IMR-90 (cell line): ENCODE measurements at regions not wholly inside any gene's neighbourhood (a gene's known extent, or its start where the extent isn't known, plus 50 kb on each side); places are given as distances from the start of the nearest gene placed in this dataset.

Experiments used
- ATAC-seq: fragments of 200-7000 bp; cut with Tn5 transposase; 2 replicates; pipeline ENCODE4 v1.9.1; 2020; ENCODE audit warnings: low read depth, mild to moderate bottlenecking, moderate library complexity
- BruUV-seq: library from RNA; stranded (reverse); fragments of 400-500 nt; replicated peaks from 2 replicates; lab custom pipeline; 2021; lab: Mats Ljungman, UMichigan
- CTCF ChIA-PET: fragments of 300-600 bp; formaldehyde crosslinking; extraction: SDS; loops from one replicate; lab custom pipeline; 2021; ENCODE audit warnings: antibody characterized with exemption; lab: Yijun Ruan, JAX
- POLR2A ChIA-PET: fragments of 300-600 bp; sonication (Branson Sonifier 250); formaldehyde crosslinking; loops from one replicate; lab custom pipeline; 2022; ENCODE audit warnings: antibody characterized with exemption; ENCODE audit not compliant: unreplicated experiment; lab: Charles Lee
- DNase-seq: peaks from one replicate; pipeline ENCODE4 v3.0.0; 2013
- H2AFZ ChIP-seq: replicated peaks from 2 replicates; pipeline ENCODE3; 2013; ENCODE audit warnings: low read length, mild to moderate bottlenecking; ENCODE audit not compliant: poor library complexity
- H2AK5ac ChIP-seq: 2 replicates; pipeline ENCODE4 v1.6.1; 2013; ENCODE audit warnings: low read depth, low read length, inconsistent platforms
- H2AK9ac ChIP-seq: replicated peaks from 2 replicates; pipeline ENCODE3; 2013; ENCODE audit warnings: mild to moderate bottlenecking, low read depth, low read length, moderate library complexity; ENCODE audit not compliant: poor library complexity
- H2BK120ac ChIP-seq: 2 replicates; pipeline ENCODE4 v1.6.1; 2013; ENCODE audit warnings: low read depth, low read length, inconsistent platforms
- H2BK15ac ChIP-seq: 3 replicates; pipeline ENCODE4 v1.6.1; 2013; ENCODE audit warnings: low read depth, low read length, inconsistent platforms
- H2BK20ac ChIP-seq: 2 replicates; pipeline ENCODE4 v1.6.1; 2013; ENCODE audit warnings: low read depth, mild to moderate bottlenecking, inconsistent platforms, low read length, moderate library complexity
- H2BK5ac ChIP-seq: 2 replicates; pipeline ENCODE4 v1.6.1; 2013; ENCODE audit warnings: mild to moderate bottlenecking, low read depth, low read length, inconsistent platforms; ENCODE audit not compliant: poor library complexity, severe bottlenecking
- H3K14ac ChIP-seq: replicated peaks from 2 replicates; pipeline ENCODE4 v1.6.1; 2013; ENCODE audit warnings: low read depth, low read length, inconsistent platforms
- H3K18ac ChIP-seq: 2 replicates; pipeline ENCODE4 v1.6.1; 2013; ENCODE audit warnings: low read depth, low read length, control low read depth
- H3K23ac ChIP-seq: 2 replicates; pipeline ENCODE4 v1.6.1; 2013; ENCODE audit warnings: low read depth, low read length, inconsistent platforms
- H3K27ac ChIP-seq: 2 replicates; pipeline ENCODE4 v1.5.1; 2013; ENCODE audit warnings: mild to moderate bottlenecking, control low read depth, low read length; ENCODE audit not compliant: insufficient read depth
- H3K27me3 ChIP-seq: 2 replicates; pipeline ENCODE4 v1.6.1; 2013; ENCODE audit warnings: low read length; ENCODE audit not compliant: control insufficient read depth, insufficient read depth
- H3K36me3 ChIP-seq: 2 replicates; pipeline ENCODE4 v1.6.1; 2013; ENCODE audit warnings: low read length, mixed read lengths; ENCODE audit not compliant: control insufficient read depth, insufficient read depth
- H3K4ac ChIP-seq: 2 replicates; pipeline ENCODE4 v1.6.1; 2013; ENCODE audit warnings: low read depth, low read length, inconsistent platforms
- H3K4me1 ChIP-seq: 2 replicates; pipeline ENCODE4 v1.6.1; 2013; ENCODE audit warnings: low read length, mixed read lengths; ENCODE audit not compliant: control insufficient read depth, insufficient read depth
- H3K4me2 ChIP-seq: 2 replicates; pipeline ENCODE4 v1.6.1; 2013; ENCODE audit warnings: low read depth, mild to moderate bottlenecking, control low read depth, low read length, moderate library complexity
- H3K4me3 ChIP-seq: 2 replicates; pipeline ENCODE4 v1.5.1; 2013; ENCODE audit warnings: low read depth, mild to moderate bottlenecking, control low read depth, low read length, moderate library complexity; ENCODE audit not compliant: insufficient read depth
- H3K56ac ChIP-seq: 2 replicates; pipeline ENCODE4 v1.6.1; 2013; ENCODE audit warnings: low read length, inconsistent platforms; ENCODE audit not compliant: insufficient read depth; ENCODE audit errors: extremely low read depth
- H3K79me1 ChIP-seq, 2 experiments: 2 replicates each; pipeline ENCODE4 v1.6.1; 2013; ENCODE audit warnings: low read length in 2 of 2, inconsistent platforms in 1 of 2, low read depth in 1 of 2
- H3K9ac ChIP-seq: 2 replicates; pipeline ENCODE4 v1.6.1; 2013; ENCODE audit warnings: low read depth, low read length, control low read depth
- H3K9me1 ChIP-seq: 2 replicates; pipeline ENCODE4 v1.6.1; 2013; ENCODE audit warnings: low read length, inconsistent platforms; ENCODE audit not compliant: insufficient read depth
- H3K9me3 ChIP-seq: 2 replicates; pipeline ENCODE4 v1.6.1; 2013; ENCODE audit warnings: low read length; ENCODE audit not compliant: control insufficient read depth, insufficient read depth
- H4K20me1 ChIP-seq: 2 replicates; pipeline ENCODE4 v1.6.1; 2013; ENCODE audit warnings: low read length, inconsistent platforms; ENCODE audit not compliant: insufficient read depth
- H4K5ac ChIP-seq: 2 replicates; pipeline ENCODE4 v1.6.1; 2013; ENCODE audit warnings: mild to moderate bottlenecking, low read depth, low read length, control low read depth
- H4K8ac ChIP-seq, 2 experiments: 2 replicates each; pipeline ENCODE4 v1.6.1; 2013; ENCODE audit warnings: low read depth in 2 of 2, low read length in 2 of 2, control low read depth in 1 of 2, inconsistent platforms in 1 of 2
- H4K91ac ChIP-seq: 2 replicates; pipeline ENCODE4 v1.6.1; 2013; ENCODE audit warnings: low read depth, low read length, inconsistent platforms; ENCODE audit not compliant: insufficient read depth
- BHLHE40 ChIP-seq: fragments of 150-350 bp; IDR thresholded peaks from 2 replicates; pipeline ENCODE4 v1.6.1; 2016; ENCODE audit warnings: mild to moderate bottlenecking, low read depth, low read length
- CEBPB ChIP-seq: IDR thresholded peaks from 2 replicates; pipeline ENCODE4 v1.6.1; 2012; ENCODE audit warnings: low read depth, low read length, improper control_type of control experiment
- CHD1 ChIP-seq: IDR thresholded peaks from 2 replicates; pipeline ENCODE4 v1.6.1; 2012; ENCODE audit warnings: low read depth, low read length, improper control_type of control experiment
- CTCF ChIP-seq: conservative IDR thresholded peaks from 2 replicates; pipeline ENCODE4 v1.5.1; 2012; ENCODE audit warnings: mild to moderate bottlenecking, low read depth, low read length, improper control_type of control experiment
- ELK1 ChIP-seq: fragments of 150-350 bp; IDR thresholded peaks from 2 replicates; pipeline ENCODE4 v1.6.1; 2016; ENCODE audit warnings: low read depth, mild to moderate bottlenecking, low read length, moderate library complexity, borderline replicate concordance
- FOS ChIP-seq: fragments of 150-350 bp; IDR thresholded peaks from 2 replicates; pipeline ENCODE4 v1.6.1; 2016; ENCODE audit warnings: low read depth, low read length
- MXI1 ChIP-seq: IDR thresholded peaks from 2 replicates; pipeline ENCODE4 v1.6.1; 2012; ENCODE audit warnings: low read depth, mild to moderate bottlenecking, low read length, moderate library complexity, borderline replicate concordance
- NFE2L2 ChIP-seq: fragments of 150-350 bp; IDR thresholded peaks from 2 replicates; pipeline ENCODE4 v1.6.1; 2016; ENCODE audit warnings: low read depth, mild to moderate bottlenecking, low read length
- POLR2A ChIP-seq: IDR thresholded peaks from 2 replicates; pipeline ENCODE4 v1.6.1; 2012; ENCODE audit warnings: mild to moderate bottlenecking, low read depth, low read length
- RAD21 ChIP-seq: IDR thresholded peaks from 2 replicates; pipeline ENCODE4 v1.6.1; 2012; ENCODE audit warnings: low read length, improper control_type of control experiment
- RCOR1 ChIP-seq: IDR thresholded peaks from 2 replicates; pipeline ENCODE4 v1.6.1; 2012; ENCODE audit warnings: mild to moderate bottlenecking, low read length, improper control_type of control experiment; ENCODE audit not compliant: insufficient replicate concordance
- RFX5 ChIP-seq: IDR thresholded peaks from 2 replicates; pipeline ENCODE4 v1.8.0; 2012; ENCODE audit warnings: low read depth, mild to moderate bottlenecking, low read length, moderate library complexity
- SMC3 ChIP-seq: fragments of 150-350 bp; IDR thresholded peaks from 2 replicates; pipeline ENCODE4 v1.6.1; 2016; ENCODE audit warnings: low read depth, mild to moderate bottlenecking, antibody characterized with exemption, low read length, moderate library complexity
- WGBS, 2 experiments: methylation state at CpG; one replicate each; pipeline versions ENCODE4 v1.1.5 to v1.1.7; 2013; ENCODE audit warnings: missing lambda C conversion rate in 2 of 2; ENCODE audit not compliant: insufficient read length in 1 of 2; ENCODE audit errors: extremely low coverage in 2 of 2; 5-methylcytosine and 5-hydroxymethylcytosine counted together
- dilution Hi-C: fragments of 300-500 bp; cut with HindIII; formaldehyde crosslinking; loops from one replicate; pipeline ENCODE4 v1.14.3; 2018; ENCODE audit warnings: low sequenced_read_pairs; ENCODE audit not compliant: unreplicated experiment
- in situ Hi-C: fragments of 300-500 bp; cut with MboI; formaldehyde crosslinking; loops from 3 replicates; pipeline ENCODE4 v1.14.3; 2019; ENCODE audit warnings: low sequenced_read_pairs, inconsistent platforms, mixed read lengths
- intact Hi-C: fragments of 100-400 bp; cut with micrococcal nuclease; formaldehyde crosslinking; loops from 2 replicates; pipeline ENCODE4 v1.10.0; 2022
- TF ChIP-seq, protein P1 (sequence below): fragments of 150-350 bp; IDR thresholded peaks from 2 replicates; pipeline ENCODE4 v1.6.1; 2017; ENCODE audit warnings: mild to moderate bottlenecking, antibody characterized with exemption, low read length, low read depth

DNA sequence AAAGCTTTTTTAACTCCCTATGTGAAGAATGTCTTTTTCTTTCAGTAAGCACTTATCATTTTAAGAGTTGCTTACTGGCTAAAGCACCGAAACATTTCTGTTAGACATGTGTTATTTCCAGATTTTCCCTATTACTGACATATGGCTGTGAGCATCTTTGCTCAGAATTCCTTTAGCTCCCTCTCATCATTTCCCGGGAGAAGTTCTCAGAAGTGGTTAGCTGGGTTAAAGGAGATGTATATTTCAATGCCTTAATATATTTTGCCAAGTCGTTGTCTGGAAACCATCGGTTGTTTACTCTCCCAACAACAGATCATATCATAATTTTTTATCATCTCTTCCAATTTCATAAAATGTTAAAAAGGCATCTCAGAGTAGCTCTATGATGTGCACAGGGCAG, 396.5 kb downstream of the OCA2 start:
- ATAC-seq, result no peak
- CTCF ChIA-PET, result no interaction called here
- dilution Hi-C loops, result no loop called here

More for the DNA sequence above, 396.5 kb downstream of the OCA2 start:
- Histone ChIP-seq H3K9me3 (peaks cover 46% of the 10 kb centered on the region), H4K5ac (no peak overlapping the region), H3K4me2 (no peak overlapping the region), H3K27me3 (no peaks in the 10 kb centered on the region), H2AK5ac (no peak overlapping the region), H3K79me1 (no peaks in the 10 kb centered on the region), H3K14ac (no peak overlapping the region), H4K20me1 (no peaks in the 10 kb centered on the region), H4K91ac (no peak overlapping the region), H2BK5ac (no peak overlapping the region), H2BK20ac (no peak overlapping the region), H3K56ac (no peak overlapping the region), H3K9me1 (no peaks in the 10 kb centered on the region), H3K23ac (no peak overlapping the region), H4K8ac (no peak overlapping the region), H3K9ac (no peak overlapping the region), H3K27ac (no peak overlapping the region), H3K36me3 (no peaks in the 10 kb centered on the region), H2BK15ac (no peak overlapping the region), H2BK120ac (no peak overlapping the region), H2AK9ac (no peak overlapping the region), H3K4me1 (no peaks in the 10 kb centered on the region), H3K4ac (no peak overlapping the region), H3K18ac (no peak overlapping the region), H2AFZ (no peak overlapping the region), H3K4me3 (no peak overlapping the region)
- BruUV-seq, result no TSS peak
- POLR2A ChIA-PET, result no interaction called here
- intact Hi-C loops, result no loop called here
- TF ChIP-seq SMC3 (no peak), FOS (no peak), CHD1 (no peak), RCOR1 (no peak), BHLHE40 (no peak), POLR2A (no peak), CEBPB (no peak), RFX5 (no peak), NFE2L2 (no peak), CTCF (no peak), MXI1 (no peak), RAD21 (no peak), ELK1 (no peak)
- TF ChIP-seq, protein P1, sequence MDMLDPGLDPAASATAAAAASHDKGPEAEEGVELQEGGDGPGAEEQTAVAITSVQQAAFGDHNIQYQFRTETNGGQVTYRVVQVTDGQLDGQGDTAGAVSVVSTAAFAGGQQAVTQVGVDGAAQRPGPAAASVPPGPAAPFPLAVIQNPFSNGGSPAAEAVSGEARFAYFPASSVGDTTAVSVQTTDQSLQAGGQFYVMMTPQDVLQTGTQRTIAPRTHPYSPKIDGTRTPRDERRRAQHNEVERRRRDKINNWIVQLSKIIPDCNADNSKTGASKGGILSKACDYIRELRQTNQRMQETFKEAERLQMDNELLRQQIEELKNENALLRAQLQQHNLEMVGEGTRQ, result no peak
- in situ Hi-C loops, result no loop called here
- DNase-seq, result no peak
- WGBS, 2 experiments, result no CpG with 5 or more reads among the region's 4 CpGs
